WTC11 (cell line): ENCODE measurements at regions not wholly inside any gene's neighbourhood (a gene's known extent, or its start where the extent isn't known, plus 50 kb on each side); places are given as distances from the start of the nearest gene placed in this dataset.

Source experiments
- ATAC-seq: fragments of 200-7000 bp; cut with Tn5 transposase; 2 replicates; pipeline ENCODE4 v1.10.0; 2021; ENCODE audit warnings: mild to moderate bottlenecking, moderate library complexity
- CTCF ChIA-PET: fragments of 300-600 bp; sonication (Branson Sonifier 250); formaldehyde crosslinking; loops from one replicate; lab custom pipeline; 2021; ENCODE audit warnings: antibody characterized with exemption; lab: Charles Lee
- POLR2A ChIA-PET: fragments of 350-600 bp; sonication (Branson Sonifier 250); formaldehyde crosslinking; loops from one replicate; lab custom pipeline; 2021; ENCODE audit warnings: antibody characterized with exemption; lab: Charles Lee
- DNase-seq: peaks from one replicate; pipeline ENCODE4 v3.0.0; 2021; ENCODE audit warnings: low spot score
- H3K27ac Mint-ChIP-seq: 2 replicates; pipeline ENCODE4 v1.8.0; 2021; ENCODE audit warnings: mixed read lengths
- H3K27me3 Mint-ChIP-seq: 2 replicates; pipeline ENCODE4 v1.8.0; 2021; ENCODE audit warnings: low read depth, mild to moderate bottlenecking, moderate library complexity, mixed read lengths
- H3K36me3 Mint-ChIP-seq: 2 replicates; pipeline ENCODE4 v1.8.0; 2021; ENCODE audit warnings: mixed read lengths
- H3K4me1 Mint-ChIP-seq: 2 replicates; pipeline ENCODE4 v1.8.0; 2022; ENCODE audit warnings: mixed read lengths
- H3K4me3 Mint-ChIP-seq: 2 replicates; pipeline ENCODE4 v1.8.0; 2021; ENCODE audit warnings: mild to moderate bottlenecking, moderate library complexity, mixed read lengths
- H3K9me3 Mint-ChIP-seq: 2 replicates; pipeline ENCODE4 v1.8.0; 2021; ENCODE audit warnings: mixed read lengths
- AFF4 ChIP-seq: sonication (generic); formaldehyde crosslinking; IDR thresholded peaks from 2 replicates; pipeline ENCODE4 v1.8.1; 2023; ENCODE audit warnings: mild to moderate bottlenecking, missing genetic modification reagents, borderline replicate concordance
- AR ChIP-seq: fragments of 250-450 bp; sonication (Bioruptor Pico); IDR thresholded peaks from 2 replicates; pipeline ENCODE4 v1.9.0; 2021; ENCODE audit warnings: mild to moderate bottlenecking
- ARID4B ChIP-seq: sonication (generic); formaldehyde crosslinking; IDR thresholded peaks from 2 replicates; pipeline ENCODE4 v1.8.0; 2023; ENCODE audit warnings: missing genetic modification reagents, mild to moderate bottlenecking, borderline replicate concordance
- CREB1 ChIP-seq: sonication (generic); formaldehyde crosslinking; IDR thresholded peaks from 2 replicates; pipeline ENCODE4 v1.8.0; 2023; ENCODE audit warnings: mild to moderate bottlenecking, missing genetic modification reagents
- CREM ChIP-seq: sonication (generic); formaldehyde crosslinking; IDR thresholded peaks from 2 replicates; pipeline ENCODE4 v1.8.1; 2022; ENCODE audit warnings: mild to moderate bottlenecking, missing genetic modification reagents, moderate library complexity
- E2F1 ChIP-seq: sonication (generic); formaldehyde crosslinking; IDR thresholded peaks from 2 replicates; pipeline ENCODE4 v1.8.0; 2022; ENCODE audit warnings: mild to moderate bottlenecking, missing genetic modification reagents
- E2F4 ChIP-seq: sonication (generic); formaldehyde crosslinking; IDR thresholded peaks from 2 replicates; pipeline ENCODE4 v1.8.1; 2022; ENCODE audit warnings: low read depth, mild to moderate bottlenecking, moderate library complexity, missing genetic modification reagents, borderline replicate concordance
- FOXK1 ChIP-seq: sonication (generic); formaldehyde crosslinking; IDR thresholded peaks from 2 replicates; pipeline ENCODE4 v1.8.0; 2022; ENCODE audit warnings: mild to moderate bottlenecking, moderate library complexity, missing genetic modification reagents
- FOXP1 ChIP-seq: sonication (generic); formaldehyde crosslinking; IDR thresholded peaks from 2 replicates; pipeline ENCODE4 v1.8.0; 2022; ENCODE audit warnings: missing genetic modification reagents, mild to moderate bottlenecking, moderate library complexity, borderline replicate concordance
- GTF2I ChIP-seq: fragments of 250-450 bp; sonication (Bioruptor Pico); conservative IDR thresholded peaks from 2 replicates; pipeline ENCODE4 v1.4.0; 2021; ENCODE audit warnings: mild to moderate bottlenecking
- IRF2 ChIP-seq: sonication (generic); formaldehyde crosslinking; IDR thresholded peaks from 2 replicates; pipeline ENCODE4 v1.8.0; 2022; ENCODE audit warnings: low read depth, missing genetic modification reagents, borderline replicate concordance
- JAZF1 ChIP-seq: fragments of 250-450 bp; sonication (Bioruptor Pico); IDR thresholded peaks from 2 replicates; pipeline ENCODE4 v1.9.0; 2021; ENCODE audit warnings: moderate library complexity, mild to moderate bottlenecking, inconsistent platforms
- KAT7 ChIP-seq: sonication (generic); formaldehyde crosslinking; IDR thresholded peaks from 2 replicates; pipeline ENCODE4 v1.8.1; 2023; ENCODE audit warnings: missing genetic modification reagents, mild to moderate bottlenecking, borderline replicate concordance
- NR1H2 ChIP-seq: sonication (generic); formaldehyde crosslinking; IDR thresholded peaks from 2 replicates; pipeline ENCODE4 v1.9.0; 2021; ENCODE audit warnings: mild to moderate bottlenecking, moderate library complexity, missing genetic modification reagents
- NR3C1 ChIP-seq: sonication (generic); formaldehyde crosslinking; conservative IDR thresholded peaks from 2 replicates; pipeline ENCODE4 v1.8.1; 2023; ENCODE audit warnings: low read depth, mild to moderate bottlenecking, missing genetic modification reagents
- RELA ChIP-seq: sonication (generic); formaldehyde crosslinking; IDR thresholded peaks from 2 replicates; pipeline ENCODE4 v1.8.1; 2022; ENCODE audit warnings: missing genetic modification reagents, mild to moderate bottlenecking, borderline replicate concordance
- STAT6 ChIP-seq: sonication (generic); formaldehyde crosslinking; conservative IDR thresholded peaks from 2 replicates; pipeline ENCODE4 v1.8.1; 2023; ENCODE audit warnings: mild to moderate bottlenecking, low read depth, missing genetic modification reagents, moderate library complexity
- ZNF138 ChIP-seq: sonication (generic); formaldehyde crosslinking; conservative IDR thresholded peaks from 2 replicates; pipeline ENCODE4 v1.8.1; 2022; ENCODE audit warnings: mild to moderate bottlenecking, moderate library complexity, missing genetic modification reagents

- H3K4me3 Mint-ChIP-seq, result no peak overlapping the region
- no peak for ATAC-seq
- CTCF ChIA-PET, result interaction anchor here (0.9 to 1.5 kb wide), 3 partner anchors 33 to 83 kb away, joined by 3 read pairs; no protein-coding TSS in a partner anchor
- POLR2A ChIA-PET, result no interaction called here
- H3K36me3 Mint-ChIP-seq, result no peaks in the 10 kb centered on the region
- H3K4me1 Mint-ChIP-seq, result no peaks in the 10 kb centered on the region
- no peak overlapping the region for H3K27ac Mint-ChIP-seq
- TF ChIP-seq AR, result no peak
- TF ChIP-seq NR3C1 (CRISPR knock-in tag), result no peak
- TF ChIP-seq AFF4 (CRISPR knock-in tag), result no peak
- no peak for TF ChIP-seq FOXK1 (CRISPR knock-in tag)
- no peak for TF ChIP-seq E2F4 (CRISPR knock-in tag)
- no peak for TF ChIP-seq STAT6 (CRISPR knock-in tag)
- no peak for TF ChIP-seq CREM (CRISPR knock-in tag)
- no peak for TF ChIP-seq KAT7 (CRISPR knock-in tag)
- TF ChIP-seq ARID4B (CRISPR knock-in tag), result no peak
- no peak for TF ChIP-seq CREB1 (CRISPR knock-in tag)
- TF ChIP-seq E2F1, result no peak
- TF ChIP-seq ZNF138 (CRISPR knock-in tag), result no peak
- TF ChIP-seq GTF2I (CRISPR knock-in tag), result no peak
- TF ChIP-seq FOXP1 (CRISPR knock-in tag), result no peak
- TF ChIP-seq IRF2 (CRISPR knock-in tag), result no peak
- no peak for TF ChIP-seq RELA (CRISPR knock-in tag)
- TF ChIP-seq JAZF1 (CRISPR knock-in tag), result no peak
- TF ChIP-seq NR1H2 (CRISPR knock-in tag), result no peak
- H3K9me3 Mint-ChIP-seq, result no peaks in the 10 kb centered on the region
- DNase-seq, result no peak
- H3K27me3 Mint-ChIP-seq, result no peaks in the 10 kb centered on the region
Measured at GRCh38 chr14:35987731-35988130, 161.6 kb downstream of the BRMS1L start.
